Mesendoderm (in vitro differentiated cells): ENCODE measurements at regions not wholly inside any gene's neighbourhood (a gene's known extent, or its start where the extent isn't known, plus 50 kb on each side); places are given as distances from the start of the nearest gene placed in this dataset.

Experiments
- DNase-seq: peaks from one replicate; pipeline ENCODE4 v3.0.0; 2013
- H2AK5ac ChIP-seq: 2 replicates; pipeline ENCODE4 v1.6.1; 2013; ENCODE audit warnings: low read length, inconsistent platforms
- H2BK120ac ChIP-seq: 2 replicates; pipeline ENCODE4 v1.6.1; 2013; ENCODE audit warnings: low read depth, mild to moderate bottlenecking, low read length, moderate library complexity, mixed read lengths
- H2BK15ac ChIP-seq: replicated peaks from 2 replicates; pipeline ENCODE4 v1.6.1; 2013; ENCODE audit warnings: low read depth, mild to moderate bottlenecking, moderate library complexity
- H2BK5ac ChIP-seq: 2 replicates; pipeline ENCODE4 v1.6.1; 2013; ENCODE audit warnings: low read length, inconsistent platforms
- H3K18ac ChIP-seq: 2 replicates; pipeline ENCODE4 v1.6.1; 2013; ENCODE audit warnings: mild to moderate bottlenecking, low read length, mixed read lengths
- H3K23ac ChIP-seq: one replicate; pipeline ENCODE4 v1.6.1; 2013; ENCODE audit warnings: low read length
- H3K27ac ChIP-seq: 2 replicates; pipeline ENCODE4 v1.5.1; 2013; ENCODE audit warnings: low read depth, mild to moderate bottlenecking, inconsistent platforms, low read length, moderate library complexity
- H3K27me3 ChIP-seq: 2 replicates; pipeline ENCODE4 v1.6.1; 2013; ENCODE audit warnings: low read length, control low read depth, mild to moderate bottlenecking, inconsistent platforms; ENCODE audit not compliant: insufficient read depth, poor library complexity
- H3K36me3 ChIP-seq: 2 replicates; pipeline ENCODE4 v1.6.1; 2013; ENCODE audit warnings: low read length, inconsistent platforms; ENCODE audit not compliant: control insufficient read depth, insufficient read depth
- H3K4ac ChIP-seq: one replicate; pipeline ENCODE4 v1.6.1; 2013; ENCODE audit warnings: low read depth, mild to moderate bottlenecking, low read length, moderate library complexity
- H3K4me1 ChIP-seq: 2 replicates; pipeline ENCODE4 v1.6.1; 2013; ENCODE audit warnings: low read depth, low read length, inconsistent platforms; ENCODE audit not compliant: control insufficient read depth
- H3K4me2 ChIP-seq: 2 replicates; pipeline ENCODE4 v1.6.1; 2013; ENCODE audit warnings: low read length
- H3K4me3 ChIP-seq: 2 replicates; pipeline ENCODE4 v1.5.1; 2013; ENCODE audit warnings: mild to moderate bottlenecking, low read length
- H3K56ac ChIP-seq: one replicate; pipeline ENCODE4 v1.6.1; 2013; ENCODE audit warnings: low read length
- H3K79me1 ChIP-seq: 2 replicates; pipeline ENCODE4 v1.6.1; 2013; ENCODE audit warnings: low read length, inconsistent platforms
- H3K79me2 ChIP-seq: 2 replicates; pipeline ENCODE4 v1.6.1; 2013; ENCODE audit warnings: mild to moderate bottlenecking, low read length; ENCODE audit not compliant: control insufficient read depth, insufficient read depth
- H3K9ac ChIP-seq: 2 replicates; pipeline ENCODE4 v1.6.1; 2013; ENCODE audit warnings: low read length, inconsistent platforms
- H4K5ac ChIP-seq: one replicate; pipeline ENCODE4 v1.6.1; 2013; ENCODE audit warnings: low read length
- H4K8ac ChIP-seq: one replicate; pipeline ENCODE4 v1.6.1; 2013; ENCODE audit warnings: low read depth, mild to moderate bottlenecking, control low read depth, low read length, moderate library complexity
- WGBS: extraction: QIAGEN DNeasy Blood & Tissue Kit; methylation state at CpG from one replicate; pipeline ENCODE4 v1.1.7; 2013; ENCODE audit warnings: low lambda C conversion rate, missing lambda C conversion rate; ENCODE audit not compliant: insufficient coverage; ENCODE audit errors: extremely low coverage; 5-methylcytosine and 5-hydroxymethylcytosine counted together

- Histone ChIP-seq H3K9ac (no peak overlapping the region), H4K8ac (no peak overlapping the region), H3K79me1 (no peaks in the 10 kb centered on the region), H3K4me3 (no peak overlapping the region), H2BK120ac (no peak overlapping the region), H3K4ac (no peak overlapping the region), H3K79me2 (no peaks in the 10 kb centered on the region), H3K18ac (no peak overlapping the region), H3K56ac (no peak overlapping the region), H2BK5ac (no peak overlapping the region), H3K23ac (no peak overlapping the region), H4K5ac (no peak overlapping the region), H3K27ac (no peak overlapping the region), H2AK5ac (no peak overlapping the region), H3K4me2 (no peak overlapping the region), H3K4me1 (no peaks in the 10 kb centered on the region), H2BK15ac (no peak overlapping the region), H3K27me3 (no peaks in the 10 kb centered on the region), H3K36me3 (no peaks in the 10 kb centered on the region)
- WGBS, result no CpG with 5 or more reads among the region's 1 CpG
- DNase-seq, result no peak
These were observed 459.4 kb upstream of the MC4R start for GRCh38 chr18:60831971-60832370.

GRCh38 chr18:60838677-60839076, 466.1 kb upstream of the MC4R start:
- H3K27me3 ChIP-seq, result no peaks in the 10 kb centered on the region
- no peak for DNase-seq
- H2BK5ac ChIP-seq, result no peak overlapping the region
- no peak overlapping the region for H4K5ac ChIP-seq
- H2BK120ac ChIP-seq, result no peak overlapping the region
- no peak overlapping the region for H3K56ac ChIP-seq
- no peaks in the 10 kb centered on the region for H3K4me1 ChIP-seq
- no peak overlapping the region for H3K4me2 ChIP-seq
- no peak overlapping the region for H3K9ac ChIP-seq
- H2AK5ac ChIP-seq, result no peak overlapping the region
- H3K27ac ChIP-seq, result no peak overlapping the region
- no peaks in the 10 kb centered on the region for H3K79me1 ChIP-seq
- no peak overlapping the region for H4K8ac ChIP-seq
- no peak overlapping the region for H2BK15ac ChIP-seq
- H3K18ac ChIP-seq, result no peak overlapping the region
- H3K4me3 ChIP-seq, result no peak overlapping the region
- H3K23ac ChIP-seq, result no peak overlapping the region
- H3K36me3 ChIP-seq, result no peaks in the 10 kb centered on the region
- H3K79me2 ChIP-seq, result no peaks in the 10 kb centered on the region
- H3K4ac ChIP-seq, result no peak overlapping the region

GRCh38 chr18:60846396-60846795, 473.8 kb upstream of the MC4R start:
- Histone ChIP-seq H3K27me3 (no peaks in the 10 kb centered on the region), H3K79me1 (no peaks in the 10 kb centered on the region), H2BK5ac (no peak overlapping the region), H3K79me2 (no peaks in the 10 kb centered on the region), H4K8ac (no peak overlapping the region), H3K9ac (no peak overlapping the region), H2BK15ac (no peak overlapping the region), H3K4me3 (no peak overlapping the region), H3K27ac (no peak overlapping the region), H3K4ac (no peak overlapping the region), H3K36me3 (no peaks in the 10 kb centered on the region), H3K23ac (no peak overlapping the region), H4K5ac (no peak overlapping the region), H2AK5ac (no peak overlapping the region), H3K56ac (no peak overlapping the region), H2BK120ac (no peak overlapping the region), H3K4me2 (no peak overlapping the region), H3K18ac (no peak overlapping the region), H3K4me1 (no peaks in the 10 kb centered on the region)
- DNase-seq, result peak; percentile 23
- WGBS, result no CpG with 5 or more reads among the region's 6 CpGs

GRCh38 chr18:60847517-60847916, 474.9 kb upstream of the MC4R start:
- no peak overlapping the region for H3K9ac ChIP-seq
- H3K23ac ChIP-seq, result no peak overlapping the region
- no peak overlapping the region for H2BK120ac ChIP-seq
- H4K5ac ChIP-seq, result no peak overlapping the region
- H3K4me2 ChIP-seq, result no peak overlapping the region
- no peak overlapping the region for H3K4me3 ChIP-seq
- H3K79me1 ChIP-seq, result no peaks in the 10 kb centered on the region
- H3K4me1 ChIP-seq, result no peaks in the 10 kb centered on the region
- H2BK15ac ChIP-seq, result no peak overlapping the region
- H3K4ac ChIP-seq, result no peak overlapping the region
- no peaks in the 10 kb centered on the region for H3K36me3 ChIP-seq
- no peak overlapping the region for H2BK5ac ChIP-seq
- no peak overlapping the region for H4K8ac ChIP-seq
- no peak for DNase-seq
- no peak overlapping the region for H2AK5ac ChIP-seq
- H3K27me3 ChIP-seq, result no peaks in the 10 kb centered on the region
- WGBS, result no CpG with 5 or more reads among the region's 3 CpGs
- no peak overlapping the region for H3K27ac ChIP-seq
- no peaks in the 10 kb centered on the region for H3K79me2 ChIP-seq
- H3K56ac ChIP-seq, result no peak overlapping the region
- H3K18ac ChIP-seq, result no peak overlapping the region

GRCh38 chr18:60861575-60861974, 471.7 kb upstream of the CDH20 start:
- Histone ChIP-seq H3K79me2 (no peaks in the 10 kb centered on the region), H3K4me2 (no peak overlapping the region), H2BK5ac (no peak overlapping the region), H2AK5ac (no peak overlapping the region), H3K36me3 (no peaks in the 10 kb centered on the region), H3K79me1 (no peaks in the 10 kb centered on the region), H3K9ac (no peak overlapping the region), H3K18ac (no peak overlapping the region), H3K4ac (no peak overlapping the region), H3K4me3 (no peak overlapping the region), H4K5ac (no peak overlapping the region), H3K27ac (no peak overlapping the region), H3K4me1 (peaks cover 9% of the 10 kb centered on the region), H3K56ac (no peak overlapping the region), H4K8ac (no peak overlapping the region), H3K27me3 (no peaks in the 10 kb centered on the region), H3K23ac (no peak overlapping the region), H2BK120ac (no peak overlapping the region), H2BK15ac (no peak overlapping the region)
- DNase-seq, result no peak

- Histone ChIP-seq H3K27ac (no peak overlapping the region), H3K4ac (no peak overlapping the region), H3K79me2 (no peaks in the 10 kb centered on the region), H3K9ac (no peak overlapping the region), H2BK15ac (no peak overlapping the region), H2BK120ac (no peak overlapping the region), H3K4me2 (no peak overlapping the region), H3K4me3 (no peak overlapping the region), H4K5ac (no peak overlapping the region), H2BK5ac (no peak overlapping the region), H3K27me3 (no peaks in the 10 kb centered on the region), H3K18ac (no peak overlapping the region), H3K36me3 (no peaks in the 10 kb centered on the region), H3K56ac (no peak overlapping the region), H3K79me1 (no peaks in the 10 kb centered on the region), H2AK5ac (no peak overlapping the region), H3K23ac (no peak overlapping the region), H4K8ac (no peak overlapping the region), H3K4me1 (peaks cover 9% of the 10 kb centered on the region)
- no peak for DNase-seq
- no CpG with 5 or more reads among the region's 3 CpGs for WGBS
These were observed 470.2 kb upstream of the CDH20 start for GRCh38 chr18:60862988-60863387.
